Endothelial cell of umbilical vein (primary cell): ENCODE measurements at regions not wholly inside any gene's neighbourhood (a gene's known extent, or its start where the extent isn't known, plus 50 kb on each side); places are given as distances from the start of the nearest gene placed in this dataset.

Source experiments
- BruUV-seq: library from RNA; stranded (reverse); fragments of 400-500 nt; replicated peaks from 2 replicates; lab custom pipeline; 2021; lab: Mats Ljungman, UMichigan
- CTCF ChIA-PET: fragments of 300-600, 350-600 bp; sonication (Branson Sonifier 250); formaldehyde crosslinking; loops from one replicate; lab custom pipeline; 2021; ENCODE audit warnings: antibody characterized with exemption, inconsistent platforms; lab: Charles Lee
- POLR2A ChIA-PET: fragments of 300-600, 350-600 bp; sonication (Branson Sonifier 250); formaldehyde crosslinking; loops from one replicate; lab custom pipeline; 2021; ENCODE audit warnings: antibody characterized with exemption, inconsistent platforms; lab: Charles Lee
- DNase-seq: peaks from one replicate; pipeline ENCODE4 v3.0.0-alpha.2; 2011; ENCODE audit warnings: low read depth, low spot score
- FAIRE-seq: peaks from 2 replicates; lab custom pipeline; 2011; peaks lifted over from hg19 to GRCh38; lab: Jason Lieb, UNC
- H2AFZ ChIP-seq: 2 replicates; pipeline ENCODE4 v1.6.0; 2012; ENCODE audit warnings: low read depth, low read length, control low read depth, inconsistent platforms
- H3K27ac ChIP-seq: 2 replicates; pipeline ENCODE4 v1.5.1; 2011; ENCODE audit warnings: low read depth, mild to moderate bottlenecking, control low read depth, low read length, moderate library complexity; ENCODE audit not compliant: insufficient read depth
- H3K27me3 ChIP-seq, 2 experiments: 2 replicates each; pipeline versions ENCODE4 v1.6.0 to v1.6.1; 2011; ENCODE audit warnings: low read length in 2 of 2, mixed read lengths in 1 of 2; ENCODE audit not compliant: control insufficient read depth in 2 of 2, insufficient read depth in 2 of 2
- H3K36me3 ChIP-seq, 2 experiments: 2 replicates in 1 of 2; 3 replicates in 1 of 2; pipeline ENCODE4 v1.5.1; 2011; ENCODE audit warnings: low read length in 2 of 2, mild to moderate bottlenecking in 1 of 2, moderate library complexity in 1 of 2; ENCODE audit not compliant: control insufficient read depth in 2 of 2, insufficient read depth in 2 of 2; ENCODE audit errors: extremely low read depth in 1 of 2
- H3K4me1 ChIP-seq: 3 replicates; pipeline ENCODE4 v1.5.1; 2011; ENCODE audit warnings: mild to moderate bottlenecking, low read length; ENCODE audit not compliant: control insufficient read depth, insufficient read depth; ENCODE audit errors: extremely low read depth
- H3K4me2 ChIP-seq: 2 replicates; pipeline ENCODE4 v1.6.1; 2011; ENCODE audit warnings: low read length, control low read depth, mixed read lengths; ENCODE audit not compliant: insufficient read depth
- H3K4me3 ChIP-seq, 3 experiments: fragments of 200-600 bp in 1 of 3; sonication (generic), shearing (Covaris generic) in 1 of 3; replicated peaks in 1 of 3; 2 replicates each; pipeline ENCODE4 v1.5.1; 2011 to 2016; ENCODE audit warnings: control low read depth in 3 of 3, low read length in 3 of 3, mild to moderate bottlenecking in 2 of 3, inconsistent platforms in 1 of 3, low read depth in 1 of 3, moderate library complexity in 1 of 3; ENCODE audit not compliant: insufficient read depth in 1 of 3
- H3K79me2 ChIP-seq: 2 replicates; pipeline ENCODE4 v1.6.0; 2012; ENCODE audit warnings: low read length, inconsistent platforms; ENCODE audit not compliant: control insufficient read depth, insufficient read depth
- H3K9ac ChIP-seq: replicated peaks from 2 replicates; pipeline ENCODE3; 2011; ENCODE audit warnings: low read length, control low read depth; ENCODE audit not compliant: insufficient read depth; ENCODE audit errors: extremely low read depth
- H3K9me1 ChIP-seq: replicated peaks from 3 replicates; pipeline ENCODE4 v1.6.0; 2011; ENCODE audit warnings: mild to moderate bottlenecking, low read length; ENCODE audit not compliant: control insufficient read depth, insufficient read depth; ENCODE audit errors: extremely low read depth
- H3K9me3 ChIP-seq: replicated peaks from 2 replicates; pipeline ENCODE4 v1.5.1; 2012; ENCODE audit warnings: low read length, inconsistent platforms; ENCODE audit not compliant: control insufficient read depth, insufficient read depth
- H4K20me1 ChIP-seq: replicated peaks from 2 replicates; pipeline ENCODE3; 2011; ENCODE audit warnings: mild to moderate bottlenecking, low read length; ENCODE audit not compliant: control insufficient read depth, insufficient read depth; ENCODE audit errors: extremely low read depth
- CTCF ChIP-seq, 2 donors: IDR thresholded peaks; 1 replicate in 1 of 2; 2 replicates in 1 of 2; pipeline ENCODE4 v1.5.1; 2011; ENCODE audit warnings: low read length in 2 of 2, mild to moderate bottlenecking in 2 of 2, moderate library complexity in 2 of 2, control low read depth in 1 of 2, inconsistent platforms in 1 of 2, low read depth in 1 of 2; ENCODE audit not compliant: insufficient read depth in 1 of 2; ENCODE audit errors: extremely low read depth in 1 of 2
- EZH2 ChIP-seq: IDR thresholded peaks from 2 replicates; pipeline ENCODE4 v1.6.1; 2012; ENCODE audit warnings: borderline replicate concordance, low read depth, mild to moderate bottlenecking, moderate library complexity, low read length, inconsistent platforms; ENCODE audit not compliant: severe bottlenecking
- FOS ChIP-seq: IDR thresholded peaks from 2 replicates; pipeline ENCODE4 v1.6.1; 2011; ENCODE audit warnings: mild to moderate bottlenecking, low read length, moderate library complexity, borderline replicate concordance; ENCODE audit not compliant: insufficient read depth
- GATA2 ChIP-seq: IDR thresholded peaks from 2 replicates; pipeline ENCODE4 v1.7.0; 2011; ENCODE audit warnings: low read depth, mild to moderate bottlenecking, moderate library complexity, mixed read lengths, low read length; ENCODE audit not compliant: insufficient read length, insufficient read depth
- JUN ChIP-seq: IDR thresholded peaks from 2 replicates; pipeline ENCODE4 v1.6.1; 2011; ENCODE audit warnings: borderline replicate concordance, low read depth; ENCODE audit not compliant: insufficient read length, insufficient read depth
- MAX ChIP-seq: IDR thresholded peaks from 2 replicates; pipeline ENCODE4 v1.6.1; 2011; ENCODE audit not compliant: insufficient read depth, insufficient read length
- MYC ChIP-seq: IDR thresholded peaks from one replicate; pipeline ENCODE4 v1.6.1; 2011; ENCODE audit warnings: mild to moderate bottlenecking, low read depth, low read length
- POLR2A ChIP-seq: IDR thresholded peaks from 2 replicates; pipeline ENCODE4 v1.6.1; 2012; ENCODE audit warnings: low read depth, mild to moderate bottlenecking, control low read depth, low read length
- POLR2AphosphoS5 ChIP-seq: IDR thresholded peaks from 2 replicates; pipeline ENCODE4 v1.6.1; 2012; ENCODE audit warnings: low read depth, mild to moderate bottlenecking, control low read depth, low read length, moderate library complexity; ENCODE audit not compliant: insufficient read depth
- dilution Hi-C: fragments of 300-500 bp; cut with MboI; formaldehyde crosslinking; loops from one replicate; pipeline ENCODE4 v1.15.0; 2019; ENCODE audit warnings: low sequenced_read_pairs; ENCODE audit not compliant: extremely low pct_ligation_motif_present
- intact Hi-C: fragments of 100-400 bp; cut with micrococcal nuclease; formaldehyde crosslinking; loops from one replicate; pipeline ENCODE4 v1.10.0; 2022

- Histone ChIP-seq H3K27ac (no peak overlapping the region), H3K36me3 (no peaks in the 10 kb centered on the region), H3K9ac (no peak overlapping the region), H3K27me3 (peaks cover 4 to 7% of the 10 kb centered on the region in 2 experiments), H2AFZ (no peak overlapping the region), H3K79me2 (no peaks in the 10 kb centered on the region), H3K4me1 (peaks cover 3% of the 10 kb centered on the region), H3K4me3 (no peak overlapping the region), H4K20me1 (no peaks in the 10 kb centered on the region), H3K9me1 (no peaks in the 10 kb centered on the region), H3K9me3 (no peaks in the 10 kb centered on the region), H3K4me2 (no peak overlapping the region)
- dilution Hi-C loops, result no loop called here
- no TSS peak for BruUV-seq
- ChIA-PET POLR2A (no interaction called here), CTCF (no interaction called here)
- no peak for DNase-seq
- intact Hi-C loops, result no loop called here
- TF ChIP-seq POLR2AphosphoS5 (no peak), GATA2 (no peak), JUN (no peak), CTCF (IDR thresholded peaks at IDR 0.05; ENCODE audit: extremely low read depth in 1 of 2, insufficient read depth in 1 of 2, low read depth in 1 of 2, low read length in 2 of 2) (no peak), MYC (no peak), EZH2 (no peak), POLR2A (no peak), FOS (no peak), MAX (no peak)
- FAIRE-seq, result no peak
Observed at GRCh38 chr14:104264495-104265265, 126.3 kb downstream of the KIF26A start.
